GM21529 (cell line): ENCODE measurements at regions not wholly inside any gene's neighbourhood (a gene's known extent, or its start where the extent isn't known, plus 50 kb on each side); places are given as distances from the start of the nearest gene placed in this dataset.

ENCODE experiments used
- ATAC-seq: cut with Tn5 transposase; IDR thresholded peaks from one replicate; pipeline ENCODE4 v1.9.1; 2021; ENCODE audit not compliant: unreplicated experiment

DNA sequence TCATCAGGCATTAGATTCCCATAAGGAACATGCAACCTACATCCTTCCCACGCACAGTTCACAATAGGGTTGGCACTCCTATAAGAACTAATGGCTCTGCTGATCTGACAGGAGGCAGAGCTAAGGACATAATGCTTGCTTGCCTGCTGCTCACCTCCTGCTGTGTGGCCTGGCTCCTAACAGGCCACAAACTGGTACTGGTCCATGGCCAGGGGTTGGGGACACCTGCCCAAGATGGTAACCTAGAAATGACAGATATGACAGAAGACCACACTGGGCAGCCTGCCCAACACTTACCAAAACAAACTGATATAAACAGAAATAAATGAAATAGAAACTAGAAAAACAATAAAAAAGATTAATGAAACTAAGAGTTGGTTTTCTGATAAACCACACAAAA lies 325.6 kb downstream of the SEC23A start:
- ATAC-seq = no peak

DNA sequence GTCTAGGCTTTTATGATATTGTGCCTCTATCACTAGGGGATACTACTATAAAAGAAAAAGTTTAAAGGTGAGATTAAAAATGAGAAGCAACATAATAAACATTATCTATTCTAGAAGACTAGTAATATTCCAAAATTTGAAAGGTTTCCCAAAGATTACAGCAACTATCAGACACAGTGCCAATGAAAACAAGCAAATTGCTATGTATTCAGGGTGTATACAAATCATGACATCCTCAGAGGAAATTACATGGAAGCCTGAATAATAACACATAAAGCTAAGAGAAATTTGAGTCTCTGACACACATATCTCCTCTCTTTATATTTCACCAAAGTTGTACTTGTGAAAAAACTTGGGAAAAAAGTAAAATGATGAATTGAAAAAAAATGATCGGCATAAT lies 327.0 kb downstream of the SEC23A start:
- ATAC-seq = no peak

DNA sequence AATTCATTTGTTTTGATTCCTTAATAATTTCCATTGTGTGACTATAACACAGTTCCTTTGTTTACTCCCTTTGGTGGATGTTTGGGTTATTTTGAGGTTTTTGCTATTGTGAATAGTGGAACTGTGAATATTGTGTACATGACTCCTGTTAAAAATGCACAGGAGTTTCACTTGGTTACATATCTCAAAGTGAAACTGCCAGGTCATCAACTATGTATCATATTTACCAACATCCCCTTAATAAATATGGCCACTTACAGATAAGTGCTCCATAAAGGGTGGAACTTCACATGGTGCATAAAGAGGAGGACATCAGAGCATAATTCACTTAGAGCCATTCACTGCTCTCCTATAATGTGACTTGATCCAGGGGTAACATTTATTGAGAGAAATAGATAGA lies 328.9 kb downstream of the SEC23A start:
- ATAC-seq = no peak

DNA sequence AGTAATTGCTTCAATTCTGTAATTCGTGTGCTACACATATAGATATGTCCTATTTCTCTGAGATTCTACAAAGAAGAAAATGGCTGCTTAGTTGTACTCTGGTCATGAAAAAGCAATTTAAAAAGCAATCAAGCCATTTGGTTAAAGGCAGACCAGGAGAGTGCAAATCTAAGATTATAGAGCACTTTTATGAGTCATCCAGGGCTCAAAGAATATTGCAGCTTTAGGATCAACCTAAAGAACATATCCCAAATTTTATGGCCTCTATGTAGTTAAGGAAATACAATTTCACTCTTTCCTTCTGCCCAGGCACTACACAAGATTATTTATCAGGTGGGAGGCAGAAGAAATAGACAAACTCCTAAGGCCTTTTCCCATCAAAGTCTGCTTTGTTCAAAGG lies 332.8 kb downstream of the SEC23A start:
- ATAC-seq = no peak

DNA sequence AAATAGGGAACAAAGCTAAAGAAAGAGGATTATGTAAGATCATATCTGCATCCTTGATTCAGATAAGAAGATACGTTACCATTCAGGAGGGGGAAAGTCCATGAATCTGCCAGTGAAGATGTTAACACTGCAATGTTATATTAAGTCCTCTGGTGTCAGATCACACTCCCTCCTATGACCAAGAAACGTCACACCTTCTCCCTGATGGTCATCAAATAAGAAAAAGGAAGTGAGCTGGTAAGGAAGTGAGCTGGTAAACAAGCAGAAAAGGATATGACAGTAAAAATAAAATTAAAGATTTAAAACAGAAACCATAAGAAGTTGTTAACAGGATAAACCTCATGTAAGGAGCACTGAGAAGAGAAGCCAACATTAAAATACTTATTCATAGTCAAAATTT lies 340.2 kb downstream of the SEC23A start:
- ATAC-seq = no peak

DNA sequence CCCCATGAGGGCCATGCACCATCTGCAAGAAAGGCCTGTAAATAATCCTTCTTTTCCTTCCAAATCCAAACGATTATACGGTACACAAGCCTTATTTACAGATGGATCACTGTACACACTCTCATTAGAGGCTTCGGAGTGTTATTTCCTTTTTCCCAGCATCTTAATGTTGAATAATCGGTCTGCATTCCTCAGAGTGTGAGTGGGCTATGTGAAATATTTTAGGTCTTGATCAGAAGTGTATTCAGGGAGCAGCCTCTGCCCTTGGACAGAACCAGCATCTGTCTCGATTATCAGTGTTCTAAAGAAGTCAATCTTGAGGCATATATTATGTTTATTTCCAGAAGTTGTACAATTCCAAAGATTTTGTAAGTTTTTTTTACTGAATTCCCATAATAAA lies 340.6 kb downstream of the SEC23A start:
- ATAC-seq = no peak

DNA sequence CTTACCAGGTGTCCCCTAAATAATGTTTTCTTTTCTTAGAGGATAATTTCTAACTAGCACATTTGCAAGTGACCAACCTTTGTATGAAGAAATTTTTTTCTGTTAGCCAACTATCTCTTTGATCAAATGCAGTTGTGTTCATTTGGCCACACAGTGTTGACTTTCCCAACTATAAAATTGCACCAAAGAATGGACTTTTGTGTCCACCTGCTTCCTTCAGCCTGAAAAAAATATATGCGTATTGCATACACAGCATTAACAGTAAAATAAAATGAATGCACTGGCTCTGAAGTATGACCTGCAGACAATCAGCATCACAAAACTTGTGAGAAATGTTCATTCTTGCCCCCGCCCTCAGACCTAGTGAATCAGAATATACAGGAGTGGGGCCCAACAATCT lies 342.0 kb downstream of the SEC23A start:
- ATAC-seq = no peak

DNA sequence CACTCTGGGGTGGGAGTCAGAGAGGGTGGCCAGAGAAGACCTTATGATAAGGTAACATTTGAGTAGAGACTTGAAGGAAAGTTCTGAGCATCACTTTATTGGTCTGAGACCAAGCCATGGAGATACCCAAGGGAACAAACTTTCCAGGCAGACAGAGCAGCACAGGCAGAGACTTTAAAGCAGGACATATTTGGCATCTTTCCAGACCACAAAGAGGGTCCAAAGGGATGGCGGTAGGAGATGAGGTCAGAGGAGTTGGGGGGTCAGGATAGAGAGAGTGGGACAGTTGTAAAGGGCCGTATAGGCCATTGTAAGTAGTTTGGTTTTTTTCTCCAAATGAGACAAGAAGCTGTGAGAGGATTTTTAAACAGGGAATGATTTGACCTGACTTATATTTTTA lies 344.4 kb downstream of the SEC23A start:
- ATAC-seq = no peak

DNA sequence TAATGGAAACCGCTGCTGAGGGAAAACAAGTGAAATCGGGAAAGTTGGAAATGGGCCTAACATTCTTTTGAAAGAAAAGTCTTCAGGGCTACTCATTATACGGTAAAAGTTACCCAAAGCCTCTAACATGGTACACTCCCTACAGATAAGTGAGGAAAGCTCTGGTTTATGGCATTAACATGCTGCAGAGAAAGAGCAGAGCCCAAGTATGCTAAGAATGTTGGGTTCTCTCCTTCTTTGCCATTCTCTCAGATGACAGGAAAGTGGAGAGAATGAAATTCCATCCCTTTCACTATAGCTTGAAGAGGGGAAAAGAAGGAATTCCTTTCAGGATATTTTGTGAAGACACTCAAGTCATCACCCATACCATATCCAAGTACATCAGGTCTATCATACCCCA lies 348.0 kb downstream of the SEC23A start:
- no peak for ATAC-seq

DNA sequence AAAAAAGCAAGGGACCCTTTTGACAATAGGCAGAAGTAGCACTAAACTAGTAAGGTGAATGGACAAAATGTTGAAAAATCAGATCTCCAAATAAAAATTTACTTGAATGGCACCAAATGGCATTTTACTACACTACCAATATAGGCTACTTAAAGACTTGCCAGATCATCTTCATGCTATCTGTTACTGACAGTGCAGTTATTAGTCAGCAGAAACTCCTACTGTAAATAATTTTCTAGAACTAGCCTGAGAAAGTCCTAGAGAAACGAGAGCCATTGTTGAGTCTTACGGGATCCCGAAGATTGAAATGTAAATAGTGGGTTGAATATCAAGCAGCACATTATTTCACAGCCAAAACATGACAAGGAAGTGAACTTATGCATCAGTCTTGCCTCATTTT lies 350.3 kb downstream of the SEC23A start:
- no peak for ATAC-seq

DNA sequence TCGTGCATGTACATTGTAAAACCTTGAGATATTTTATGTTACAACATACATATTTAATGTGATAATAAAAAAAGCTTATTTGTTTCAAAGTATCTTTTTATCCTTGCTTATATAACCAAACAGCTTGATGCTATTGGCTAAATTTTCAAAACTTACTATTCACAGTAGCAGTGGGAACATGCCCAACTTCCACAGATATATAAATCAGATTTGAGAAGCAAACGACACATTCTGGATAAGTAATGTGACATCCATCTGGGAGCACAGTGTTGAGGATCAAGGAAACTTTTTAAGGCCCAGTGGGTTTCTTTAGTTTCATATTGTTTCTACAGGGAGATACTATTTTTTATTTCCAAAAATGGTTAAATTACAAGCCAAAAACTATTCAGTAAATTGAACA lies 350.7 kb downstream of the SEC23A start:
- ATAC-seq = no peak

DNA sequence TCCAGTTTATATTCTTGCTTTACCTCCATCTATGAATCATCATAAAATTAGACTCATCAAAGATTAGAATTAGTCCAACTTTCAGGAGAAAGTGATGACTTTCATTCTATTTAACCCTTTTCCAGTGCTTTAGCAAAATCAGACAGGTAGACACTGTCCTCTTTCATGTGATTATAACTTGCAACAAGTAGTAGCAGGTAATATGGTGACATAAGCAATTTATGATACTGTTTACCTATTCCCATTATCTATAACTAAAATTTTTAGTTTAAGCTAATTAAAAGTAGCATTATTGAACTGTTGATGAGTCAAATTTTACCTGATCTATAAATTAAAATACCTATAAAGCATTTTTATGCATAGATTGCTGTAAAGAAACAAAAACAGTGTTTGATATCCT lies 351.6 kb downstream of the SEC23A start:
- ATAC-seq = no peak

DNA sequence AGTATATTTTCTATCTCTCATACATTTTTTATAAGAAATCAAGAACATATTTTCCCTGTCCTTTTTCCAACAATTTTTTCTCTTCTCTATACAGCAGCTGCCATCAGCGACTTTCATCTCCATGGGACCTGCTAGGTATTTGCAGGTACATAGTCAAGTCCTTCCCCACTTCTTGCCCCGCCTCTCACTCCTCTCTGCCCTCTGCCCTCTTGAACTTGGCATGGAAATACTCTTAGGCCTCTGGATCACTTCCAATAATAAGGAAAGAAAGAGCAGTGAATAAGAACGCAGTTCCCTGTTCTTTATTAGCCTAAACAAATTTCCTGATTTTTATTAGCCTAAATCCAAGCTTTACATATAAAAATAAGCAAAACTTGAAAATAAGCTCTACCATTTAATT lies 353.1 kb downstream of the SEC23A start:
- ATAC-seq = no peak

DNA sequence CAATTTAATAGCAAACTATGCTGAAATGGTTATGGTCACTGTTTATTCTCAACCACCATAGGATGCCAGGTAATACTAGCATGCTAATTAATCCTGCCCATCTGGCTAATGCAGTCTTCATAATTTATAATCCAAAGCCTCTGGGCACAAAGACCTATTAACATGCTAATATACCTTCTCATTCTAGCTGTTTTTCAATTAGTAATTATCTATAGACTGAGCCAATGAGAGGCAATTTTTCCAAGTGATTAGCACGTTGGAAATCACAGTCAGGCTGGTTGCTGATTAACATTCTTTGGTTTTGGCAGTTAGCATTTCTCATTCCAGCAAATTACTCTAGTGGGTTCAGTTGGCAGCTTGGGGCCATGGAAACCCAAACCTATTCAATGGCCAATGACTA lies 357.2 kb downstream of the SEC23A start:
- no peak for ATAC-seq

DNA sequence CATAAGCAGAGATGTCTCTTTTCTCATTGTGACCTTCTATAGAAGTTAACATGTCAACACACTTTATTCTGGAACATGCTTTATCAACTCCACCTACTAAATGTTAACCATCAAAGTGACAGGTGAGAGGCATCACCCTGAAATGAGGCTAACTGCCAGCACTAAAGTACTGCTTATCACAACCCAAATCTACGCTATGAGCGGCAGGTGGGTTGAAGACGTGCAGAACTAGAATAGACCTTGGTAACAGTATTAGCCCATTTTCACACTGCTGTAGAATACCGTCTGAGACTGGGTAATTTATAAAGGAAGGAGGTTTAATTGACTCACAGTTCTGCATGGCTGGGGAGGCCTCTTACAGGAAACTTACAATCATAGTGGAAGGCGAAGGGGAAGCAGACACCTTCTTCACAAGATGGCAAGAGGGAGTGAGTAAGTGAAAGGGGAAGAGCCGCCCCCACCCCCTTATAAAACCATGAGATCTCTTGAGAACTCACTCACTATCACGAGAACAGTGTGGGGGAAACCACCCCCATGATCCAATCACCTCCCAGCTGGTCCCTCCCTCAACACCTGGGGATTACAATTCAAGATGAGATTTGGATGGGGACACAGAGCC lies 359.0 kb downstream of the SEC23A start:
- ATAC-seq = no peak

DNA sequence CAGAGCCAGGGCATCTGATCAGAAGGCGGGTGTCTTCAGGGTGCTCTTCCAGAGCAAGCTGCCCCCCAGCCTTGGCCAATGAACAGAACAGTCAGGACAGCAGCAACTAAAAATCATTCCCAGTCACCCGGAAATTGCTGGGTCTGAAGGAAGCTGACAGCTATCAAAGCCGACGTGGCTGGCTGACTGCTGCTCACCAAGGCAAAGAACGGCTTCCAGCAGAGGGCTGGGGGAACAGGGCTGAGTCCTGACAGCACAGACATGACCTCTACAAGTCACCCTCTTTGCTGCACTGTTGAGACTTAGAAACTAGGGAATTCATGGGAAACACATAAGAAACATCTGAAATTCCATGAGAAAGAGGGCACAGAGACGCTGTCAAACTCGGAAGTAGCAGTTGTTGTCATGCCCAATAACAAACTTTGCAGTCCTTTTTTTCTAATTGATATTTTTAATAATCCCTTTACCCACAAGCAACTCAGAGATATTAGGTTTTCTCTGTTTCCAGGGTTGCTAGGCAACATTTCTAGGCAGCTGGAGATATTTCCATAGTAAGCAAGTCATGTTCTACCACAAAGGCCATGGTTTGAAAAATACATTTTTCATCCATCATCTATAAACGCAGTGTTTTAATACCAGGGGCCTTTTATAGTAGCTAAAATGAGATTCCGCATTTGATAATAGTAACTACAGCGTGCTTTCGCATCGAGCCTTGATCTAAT lies 365.2 kb downstream of the SEC23A start:
- ATAC-seq = no peak

DNA sequence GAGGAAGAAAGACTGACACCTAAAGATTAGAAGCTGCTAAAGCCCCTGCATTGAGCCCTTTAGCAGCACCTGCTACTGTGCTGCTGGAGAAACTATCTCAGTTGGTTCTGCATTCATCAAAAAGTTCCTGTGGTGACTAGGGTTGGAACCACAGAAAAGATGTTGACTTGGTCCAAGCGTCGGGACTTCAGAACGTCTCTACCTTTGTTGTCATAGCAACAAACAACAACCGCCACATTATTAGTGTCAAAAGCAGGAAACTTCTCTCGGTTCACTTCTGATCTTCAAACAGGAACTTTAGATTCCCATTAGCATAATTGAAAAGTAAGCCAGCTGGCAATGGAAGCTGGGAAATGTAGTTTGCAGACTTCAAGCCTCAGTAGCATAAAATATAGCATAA lies 368.0 kb downstream of the SEC23A start:
- no peak for ATAC-seq

DNA sequence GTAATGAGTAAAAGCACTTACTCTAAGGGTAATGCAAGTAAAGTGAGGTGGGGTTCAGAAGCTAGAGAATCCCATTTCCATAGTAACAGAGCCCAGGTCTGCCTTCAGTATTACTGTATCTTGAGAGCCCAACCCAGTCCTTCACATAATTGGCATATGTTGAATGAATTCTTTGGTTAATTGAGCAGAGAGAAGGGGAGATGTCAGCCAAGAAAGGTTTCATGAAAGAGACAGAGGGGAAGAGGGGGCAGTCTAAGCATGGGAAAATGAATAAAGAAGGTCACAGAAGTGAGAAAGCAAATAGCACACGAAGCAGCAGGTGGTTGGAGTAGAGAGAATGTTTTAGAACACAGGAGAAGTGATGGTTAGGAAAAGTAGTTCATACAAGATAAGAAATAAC lies 371.1 kb downstream of the SEC23A start:
- no peak for ATAC-seq

DNA sequence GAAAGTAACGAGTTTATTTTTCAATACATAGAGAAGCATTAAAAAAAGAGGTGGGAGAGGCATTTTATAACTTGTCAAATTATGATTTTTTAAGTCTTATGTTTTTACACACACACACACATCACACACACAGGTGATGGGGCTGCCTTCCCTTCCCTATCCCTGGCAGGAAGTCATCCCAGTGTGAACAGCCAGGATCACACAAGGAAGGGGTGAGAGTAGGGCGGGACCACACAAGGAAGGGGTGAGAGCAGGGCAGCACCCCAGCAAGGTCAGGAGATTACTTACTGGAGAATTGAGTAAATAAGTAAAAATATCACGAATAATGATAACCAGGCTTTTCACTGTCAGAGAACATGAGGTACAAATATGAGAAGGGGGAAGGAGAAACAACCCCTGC lies 372.6 kb downstream of the SEC23A start:
- no peak for ATAC-seq

DNA sequence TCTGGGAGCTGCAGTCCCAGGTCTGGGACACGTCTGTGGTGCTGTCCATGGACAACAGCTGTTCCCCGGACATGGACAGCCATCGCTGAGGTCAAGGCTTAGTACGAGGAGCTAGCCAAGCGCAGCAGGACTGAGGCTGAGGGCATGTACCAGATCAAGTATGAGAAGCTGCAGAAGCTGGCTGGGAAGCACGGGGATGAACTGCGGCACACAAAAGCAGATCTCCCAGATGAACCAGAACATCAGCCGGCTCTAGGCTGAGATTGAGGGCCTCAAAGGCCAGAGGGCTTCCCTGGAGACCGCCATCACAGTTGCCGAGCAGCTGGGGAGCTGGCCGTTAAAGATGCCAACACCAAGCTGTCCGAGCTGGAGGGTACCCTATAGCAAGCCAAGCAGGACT lies 375.3 kb downstream of the SEC23A start:
- ATAC-seq = no peak

DNA sequence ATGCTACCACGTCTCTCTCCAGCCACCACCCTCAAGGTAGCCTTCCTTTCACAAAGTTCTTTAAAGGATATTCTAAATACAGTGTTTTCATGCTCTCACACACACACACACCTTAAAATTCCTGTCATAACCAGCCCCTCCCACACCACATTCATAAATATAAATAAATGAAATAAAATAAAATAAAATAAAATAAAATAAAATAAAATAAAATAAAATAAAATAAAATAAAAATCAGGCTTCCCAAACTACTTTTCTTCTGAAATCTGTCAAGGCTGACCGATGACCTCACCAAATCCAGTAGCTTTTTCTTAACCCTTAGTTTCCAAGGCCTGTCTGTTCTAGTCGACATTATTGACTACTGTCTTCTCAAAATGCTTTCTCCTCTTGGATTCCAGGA lies 378.4 kb downstream of the SEC23A start:
- no peak for ATAC-seq

DNA sequence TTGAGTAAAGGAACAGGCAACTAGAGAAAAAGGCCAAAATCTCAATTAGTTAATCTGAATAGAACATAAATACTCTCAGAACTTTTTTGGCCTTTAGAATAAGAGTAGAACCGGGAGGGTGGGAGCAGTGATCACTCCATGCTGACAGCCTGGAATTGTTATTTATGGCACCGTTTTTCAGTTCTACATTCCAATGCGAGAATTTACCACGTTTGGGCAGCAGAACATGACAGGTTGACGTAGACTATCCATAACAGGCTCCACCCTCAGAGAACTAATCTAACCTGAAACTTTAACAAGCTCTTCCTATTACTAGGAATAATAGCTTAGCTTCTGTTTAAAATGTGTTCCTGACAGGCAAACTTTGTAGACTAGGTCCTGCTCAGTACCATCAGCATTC lies 379.1 kb downstream of the SEC23A start:
- ATAC-seq = no peak

DNA sequence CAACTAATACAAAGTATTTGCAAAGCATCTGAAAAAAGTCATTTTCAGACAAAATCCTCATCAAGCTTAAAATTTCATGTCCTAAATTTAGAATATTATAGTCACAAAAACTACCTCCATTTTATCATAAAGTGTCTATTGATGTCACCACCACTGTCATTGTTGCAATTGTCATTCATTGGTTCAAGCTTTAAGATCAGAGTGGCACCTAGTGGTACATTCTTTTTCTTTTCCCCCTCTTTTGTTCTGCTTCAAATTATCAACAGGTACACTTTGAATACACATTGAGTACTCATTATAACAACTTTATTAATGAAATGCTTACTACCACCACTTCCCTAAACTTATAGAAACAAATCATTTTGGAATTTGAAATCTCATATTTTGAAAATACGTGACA lies 379.8 kb downstream of the SEC23A start:
- ATAC-seq = no peak
